ENCODE measurements at regions not wholly inside any gene's neighbourhood (a gene's known extent, or its start where the extent isn't known, plus 50 kb on each side); places are given as distances from the start of the nearest gene placed in this dataset.

- H3K27ac Mint-ChIP-seq (ENCODE audit: unreplicated experiment) = no peak overlapping the region
- TF ChIP-seq CTCF (IDR thresholded peaks at IDR 0.05) = no peak
Measured at GRCh38 chr5:172565455-172565854, 75.6 kb upstream of the NEURL1B start.

GRCh38 chr5:172564883-172565282, 76.2 kb upstream of the NEURL1B start:
- no peaks in the 10 kb centered on the region for H3K36me3 Mint-ChIP-seq (ENCODE audit: unreplicated experiment)
- no peak for TF ChIP-seq CTCF (IDR thresholded peaks at IDR 0.05)
- peaks cover 67% of the 10 kb centered on the region for H3K27me3 Mint-ChIP-seq (ENCODE audit: unreplicated experiment)
- no peak overlapping the region for H3K27ac Mint-ChIP-seq (ENCODE audit: unreplicated experiment)
- H3K4me3 Mint-ChIP-seq (ENCODE audit: unreplicated experiment) = no peak overlapping the region
- H3K9me3 Mint-ChIP-seq (ENCODE audit: unreplicated experiment) = peaks cover 4% of the 10 kb centered on the region
- no peak for DNase-seq (ENCODE audit: extremely low spot score, unreplicated experiment)
- no peaks in the 10 kb centered on the region for H3K4me1 Mint-ChIP-seq (ENCODE audit: unreplicated experiment)

More at GRCh38 chr5:172565455-172565854, 75.6 kb upstream of the NEURL1B start:
- no peak overlapping the region for H3K4me3 Mint-ChIP-seq (ENCODE audit: unreplicated experiment)
- no peak for DNase-seq (ENCODE audit: extremely low spot score, unreplicated experiment)
- H3K9me3 Mint-ChIP-seq (ENCODE audit: unreplicated experiment) = peaks cover 4% of the 10 kb centered on the region
- H3K36me3 Mint-ChIP-seq (ENCODE audit: unreplicated experiment) = no peaks in the 10 kb centered on the region
- H3K4me1 Mint-ChIP-seq (ENCODE audit: unreplicated experiment) = no peaks in the 10 kb centered on the region
- H3K27me3 Mint-ChIP-seq (ENCODE audit: unreplicated experiment) = peaks cover 68% of the 10 kb centered on the region

- no peak overlapping the region for H3K4me3 Mint-ChIP-seq (ENCODE audit: unreplicated experiment)
- H3K27me3 Mint-ChIP-seq (ENCODE audit: unreplicated experiment) = peaks cover 65% of the 10 kb centered on the region
- TF ChIP-seq CTCF (IDR thresholded peaks at IDR 0.05) = no peak
- no peak for DNase-seq (ENCODE audit: extremely low spot score, unreplicated experiment)
- no peaks in the 10 kb centered on the region for H3K36me3 Mint-ChIP-seq (ENCODE audit: unreplicated experiment)
- no peak overlapping the region for H3K27ac Mint-ChIP-seq (ENCODE audit: unreplicated experiment)
- H3K9me3 Mint-ChIP-seq (ENCODE audit: unreplicated experiment) = peaks cover 4% of the 10 kb centered on the region
- H3K4me1 Mint-ChIP-seq (ENCODE audit: unreplicated experiment) = peaks cover 1% of the 10 kb centered on the region
Measured at GRCh38 chr5:172564188-172564587, 76.9 kb upstream of the NEURL1B start.

- Mint-ChIP-seq H3K4me1 (ENCODE audit: unreplicated experiment) (peaks cover 5% of the 10 kb centered on the region), H3K9me3 (ENCODE audit: unreplicated experiment) (peaks cover 4% of the 10 kb centered on the region), H3K27me3 (ENCODE audit: unreplicated experiment) (peaks cover 69% of the 10 kb centered on the region), H3K36me3 (ENCODE audit: unreplicated experiment) (no peaks in the 10 kb centered on the region), H3K27ac (ENCODE audit: unreplicated experiment) (no peak overlapping the region), H3K4me3 (ENCODE audit: unreplicated experiment) (no peak overlapping the region)
- no peak for DNase-seq (ENCODE audit: extremely low spot score, unreplicated experiment)
- TF ChIP-seq CTCF (IDR thresholded peaks at IDR 0.05) = no peak
Measured at GRCh38 chr5:172562443-172562842, 78.6 kb upstream of the NEURL1B start.

GRCh38 chr5:172561151-172561550, 79.9 kb upstream of the NEURL1B start:
- Mint-ChIP-seq H3K27me3 (ENCODE audit: unreplicated experiment) (peaks cover 74% of the 10 kb centered on the region), H3K4me3 (ENCODE audit: unreplicated experiment) (no peak overlapping the region), H3K36me3 (ENCODE audit: unreplicated experiment) (no peaks in the 10 kb centered on the region), H3K27ac (ENCODE audit: unreplicated experiment) (no peak overlapping the region), H3K9me3 (ENCODE audit: unreplicated experiment) (peaks cover 4% of the 10 kb centered on the region), H3K4me1 (ENCODE audit: unreplicated experiment) (peaks cover 5% of the 10 kb centered on the region)
- no peak for DNase-seq (ENCODE audit: extremely low spot score, unreplicated experiment)
- TF ChIP-seq CTCF (IDR thresholded peaks at IDR 0.05) = no peak

Data from osteocyte (in vitro differentiated cells).